Activated naive CD4-positive, alpha-beta T cell treated with anti-CD3 and anti-CD28 coated beads for 36 hours (primary cell): ENCODE measurements at regions not wholly inside any gene's neighbourhood (a gene's known extent, or its start where the extent isn't known, plus 50 kb on each side); places are given as distances from the start of the nearest gene placed in this dataset.

ENCODE experiments used
- CTCF ChIA-PET: fragments of 350-600 bp; sonication (Branson Sonifier 250); formaldehyde crosslinking; loops from one replicate; lab custom pipeline; 2021; ENCODE audit warnings: antibody characterized with exemption; lab: Charles Lee
- DNase-seq: peaks from one replicate; pipeline ENCODE4 v3.0.0-alpha.2; 2020
- H3K27ac Mint-ChIP-seq: one replicate; pipeline ENCODE4 v1.8.0; 2021; ENCODE audit warnings: mild to moderate bottlenecking, mixed read lengths
- H3K27me3 Mint-ChIP-seq: one replicate; pipeline ENCODE4 v1.8.0; 2021; ENCODE audit warnings: low read depth, mixed read lengths
- H3K36me3 Mint-ChIP-seq: one replicate; pipeline ENCODE4 v1.8.0; 2021; ENCODE audit warnings: low read depth, mixed read lengths
- H3K4me1 Mint-ChIP-seq: one replicate; pipeline ENCODE4 v1.8.0; 2021; ENCODE audit warnings: low read depth, mixed read lengths
- H3K4me3 Mint-ChIP-seq: one replicate; pipeline ENCODE4 v1.8.0; 2021; ENCODE audit warnings: mild to moderate bottlenecking, moderate library complexity, mixed read lengths
- H3K9me3 Mint-ChIP-seq: one replicate; pipeline ENCODE4 v1.8.0; 2021; ENCODE audit warnings: mixed read lengths
- intact Hi-C: fragments of 100-400 bp; cut with micrococcal nuclease; formaldehyde crosslinking; loops from one replicate; pipeline ENCODE4 v1.15.1; 2023

DNA sequence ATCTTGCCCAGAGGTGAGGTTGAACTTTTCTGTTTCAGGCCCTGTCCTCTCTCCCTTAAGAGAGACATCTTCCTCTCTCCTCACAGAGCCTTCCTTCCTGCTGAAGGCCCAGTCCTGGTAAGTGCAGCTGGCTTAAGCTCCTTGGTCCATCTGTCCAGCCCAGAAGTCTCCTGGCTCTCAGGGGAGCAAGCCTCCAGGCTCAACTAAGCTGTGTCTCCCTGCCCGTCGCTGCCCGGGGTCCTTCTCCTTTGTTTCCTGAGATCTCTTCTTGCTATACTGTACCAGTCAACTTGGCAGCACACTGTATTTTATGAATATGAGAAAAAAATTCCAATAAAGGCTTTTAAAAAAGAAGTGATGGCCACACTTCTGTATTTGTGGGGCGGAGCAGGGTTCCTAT, 77.4 kb downstream of the KCNF1 start:
- intact Hi-C loops: no loop called here
- no peaks in the 10 kb centered on the region for H3K27me3 Mint-ChIP-seq
- no peaks in the 10 kb centered on the region for H3K36me3 Mint-ChIP-seq
- no peaks in the 10 kb centered on the region for H3K9me3 Mint-ChIP-seq
- H3K4me1 Mint-ChIP-seq: no peaks in the 10 kb centered on the region
- no peak for DNase-seq
- no peak overlapping the region for H3K27ac Mint-ChIP-seq
- H3K4me3 Mint-ChIP-seq: no peak overlapping the region
- CTCF ChIA-PET: no interaction called here

DNA sequence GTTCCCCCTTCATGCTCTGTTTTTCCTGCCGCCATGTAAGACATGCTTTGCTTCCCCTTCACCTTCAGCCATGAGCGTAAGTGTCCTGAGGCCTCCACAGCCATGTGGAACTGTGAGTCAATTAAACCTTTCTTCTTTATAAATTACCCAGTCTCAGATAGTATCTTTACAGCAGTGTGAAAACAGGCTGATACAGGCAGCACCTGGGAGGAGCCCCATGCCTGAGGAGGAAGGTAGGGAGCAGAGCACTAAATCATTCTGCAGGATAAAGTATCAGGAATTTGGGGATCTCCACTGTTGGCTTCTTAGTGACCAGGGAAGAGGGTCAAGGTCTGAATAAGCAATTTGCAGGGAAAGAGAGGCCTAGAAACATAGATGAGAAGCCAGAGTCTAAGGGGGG, 78.0 kb downstream of the KCNF1 start:
- intact Hi-C loops: no loop called here
- no peaks in the 10 kb centered on the region for H3K36me3 Mint-ChIP-seq
- CTCF ChIA-PET: no interaction called here
- H3K27ac Mint-ChIP-seq: no peak overlapping the region
- no peaks in the 10 kb centered on the region for H3K4me1 Mint-ChIP-seq
- H3K4me3 Mint-ChIP-seq: no peak overlapping the region
- no peaks in the 10 kb centered on the region for H3K9me3 Mint-ChIP-seq
- no peaks in the 10 kb centered on the region for H3K27me3 Mint-ChIP-seq
- no peak for DNase-seq

DNA sequence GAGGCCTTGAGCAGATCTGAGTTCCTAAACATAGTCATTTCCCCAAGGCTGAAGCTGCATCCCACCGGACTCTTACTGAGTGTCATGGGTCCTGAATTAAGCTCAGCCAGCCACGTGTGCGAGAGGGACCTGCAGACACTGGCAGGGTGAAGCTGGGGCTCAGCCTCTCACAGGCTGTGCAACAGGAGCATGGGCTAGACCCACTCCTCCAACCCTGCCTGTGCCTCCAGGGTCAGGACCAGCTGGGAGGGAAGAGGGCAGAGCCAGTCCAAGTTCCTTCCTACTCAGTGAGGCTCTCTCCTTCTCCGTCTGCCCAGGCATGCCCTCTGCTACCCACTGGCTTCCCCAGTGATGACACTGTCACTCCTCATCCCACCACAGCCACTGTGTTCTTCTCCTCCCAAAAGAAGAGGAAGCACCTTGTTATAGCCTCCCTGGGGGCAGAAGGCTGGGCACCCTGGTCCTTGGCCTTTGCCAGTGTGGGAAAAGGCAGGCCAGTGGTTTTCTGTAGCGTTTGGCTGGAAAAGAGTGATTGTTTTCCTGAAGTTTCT, 78.9 kb downstream of the KCNF1 start:
- Mint-ChIP-seq H3K36me3 (no peaks in the 10 kb centered on the region), H3K27ac (no peak overlapping the region), H3K4me3 (no peak overlapping the region), H3K9me3 (no peaks in the 10 kb centered on the region), H3K27me3 (no peaks in the 10 kb centered on the region), H3K4me1 (no peaks in the 10 kb centered on the region)
- CTCF ChIA-PET: no interaction called here
- DNase-seq: no peak
- intact Hi-C loops: no loop called here

DNA sequence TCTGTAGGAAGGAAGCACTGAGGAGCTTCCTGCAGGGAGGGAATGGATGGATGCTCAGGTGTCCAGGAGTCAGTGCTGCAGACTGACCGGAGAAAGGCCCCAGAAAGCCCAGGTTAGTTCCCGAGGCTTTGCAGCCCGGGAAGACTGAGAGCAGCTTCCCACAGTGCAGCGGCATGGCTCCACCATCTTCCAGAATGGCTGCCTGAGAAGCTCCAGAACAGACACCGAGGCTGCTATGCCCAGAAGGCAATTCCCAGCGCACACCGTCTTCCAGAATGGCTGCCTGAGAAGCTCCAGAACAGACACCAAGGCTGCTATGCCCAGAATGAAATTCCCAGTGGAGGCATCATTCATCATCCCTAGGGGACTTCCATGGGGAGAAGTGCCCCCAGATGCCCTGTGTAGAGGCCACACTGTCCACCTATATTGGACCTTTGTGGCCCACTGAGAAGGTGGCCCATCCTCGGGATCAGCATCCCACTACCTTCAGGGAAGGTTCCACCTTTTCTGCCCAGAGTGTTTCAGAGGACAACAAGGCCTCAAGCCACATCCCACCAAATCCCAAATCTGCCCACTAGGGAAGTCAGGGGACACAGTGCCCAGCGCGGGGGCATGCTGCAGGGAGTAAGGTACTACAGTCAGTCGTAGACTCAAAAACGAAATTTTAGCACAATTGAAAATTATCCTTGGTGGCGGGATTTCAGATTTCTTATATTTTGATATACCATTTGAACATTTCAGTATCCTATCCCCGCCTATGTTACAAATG, 80.5 kb downstream of the KCNF1 start:
- no peaks in the 10 kb centered on the region for H3K27me3 Mint-ChIP-seq
- intact Hi-C loops: no loop called here
- H3K9me3 Mint-ChIP-seq: no peaks in the 10 kb centered on the region
- CTCF ChIA-PET: interaction anchor here (0.6 kb wide), 1 partner anchor 208 kb away, joined by 3 read pairs; no protein-coding TSS in a partner anchor
- no peak for DNase-seq
- no peak overlapping the region for H3K4me3 Mint-ChIP-seq
- no peaks in the 10 kb centered on the region for H3K4me1 Mint-ChIP-seq
- no peaks in the 10 kb centered on the region for H3K36me3 Mint-ChIP-seq
- H3K27ac Mint-ChIP-seq: no peak overlapping the region

DNA sequence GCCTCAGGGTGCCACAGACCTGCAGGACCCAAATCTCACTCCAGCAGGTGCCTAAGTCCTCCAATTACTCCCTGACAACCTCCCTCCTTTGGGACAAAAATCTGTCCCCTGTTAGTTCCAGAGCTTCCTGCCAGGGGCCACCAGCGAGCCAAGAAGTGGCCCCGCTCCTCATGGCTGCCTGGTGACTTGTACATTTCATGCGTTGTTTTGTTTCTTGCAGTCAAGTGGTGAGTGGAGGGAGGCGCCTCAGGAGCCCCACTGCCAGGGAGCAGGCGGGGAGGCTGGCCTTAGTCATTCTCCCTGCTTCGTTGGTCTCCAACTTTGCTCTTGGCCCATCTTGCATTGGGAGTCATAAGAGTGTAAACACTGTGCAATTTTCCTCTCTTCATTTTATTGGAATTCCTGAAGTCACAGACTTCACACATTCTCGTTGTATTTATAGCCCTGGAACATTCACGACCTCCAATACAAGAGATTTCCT, 81.3 kb downstream of the KCNF1 start:
- Mint-ChIP-seq H3K9me3 (no peaks in the 10 kb centered on the region), H3K27ac (no peak overlapping the region), H3K27me3 (no peaks in the 10 kb centered on the region), H3K36me3 (no peaks in the 10 kb centered on the region), H3K4me3 (no peak overlapping the region), H3K4me1 (no peaks in the 10 kb centered on the region)
- intact Hi-C loops: no loop called here
- CTCF ChIA-PET: no interaction called here
- DNase-seq: no peak

DNA sequence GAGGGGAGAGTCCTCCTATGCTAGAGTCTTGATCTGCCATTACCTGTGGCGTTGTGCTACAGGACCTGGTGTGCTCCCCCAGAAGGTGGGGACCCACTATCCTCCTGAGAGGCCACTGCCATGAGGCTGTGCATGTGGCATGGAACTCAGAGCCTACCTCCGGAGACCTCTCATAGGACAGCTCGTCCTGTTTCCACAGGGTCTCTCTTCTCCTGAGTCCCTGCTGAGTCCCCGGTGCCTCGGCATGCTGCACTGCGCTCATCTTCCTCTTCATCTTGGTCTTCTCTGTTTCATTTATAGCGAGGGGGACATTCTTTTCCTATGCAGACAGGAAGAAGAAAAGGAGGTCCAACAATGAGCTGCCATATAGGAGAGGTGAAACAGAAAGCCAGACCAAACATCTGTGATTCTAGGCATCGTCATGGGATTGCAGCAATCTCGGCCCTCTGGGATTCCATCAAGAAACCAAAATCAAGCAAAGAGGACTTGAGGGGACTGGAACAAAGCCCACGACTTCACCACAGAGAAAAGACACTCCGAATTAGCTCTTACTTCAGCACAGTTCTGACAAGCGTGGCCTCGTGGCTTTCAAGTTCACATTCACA, 83.7 kb downstream of the KCNF1 start:
- Mint-ChIP-seq H3K36me3 (no peaks in the 10 kb centered on the region), H3K9me3 (no peaks in the 10 kb centered on the region), H3K27me3 (no peaks in the 10 kb centered on the region), H3K27ac (no peak overlapping the region), H3K4me3 (no peak overlapping the region), H3K4me1 (no peaks in the 10 kb centered on the region)
- DNase-seq: no peak
- CTCF ChIA-PET: no interaction called here
- intact Hi-C loops: no loop called here

DNA sequence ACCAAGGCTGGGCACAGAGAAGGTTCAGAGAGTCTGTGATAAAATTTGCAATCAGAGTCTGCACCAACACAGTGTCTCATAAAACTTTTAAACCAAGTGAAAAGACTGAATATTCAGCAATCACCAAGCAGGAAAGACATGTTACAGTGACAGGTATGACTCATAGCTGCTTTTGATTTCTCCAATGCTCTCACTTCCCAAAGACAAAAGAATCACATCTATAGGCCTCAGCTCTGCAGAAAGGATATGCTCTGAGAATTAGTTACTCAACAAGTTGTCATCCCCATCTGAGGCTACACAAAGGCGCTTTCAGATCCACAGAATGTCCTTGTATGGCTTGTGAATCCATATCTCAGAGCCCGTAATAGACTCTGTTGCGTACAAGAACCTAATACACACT, 92.5 kb downstream of the KCNF1 start:
- Mint-ChIP-seq H3K9me3 (no peaks in the 10 kb centered on the region), H3K4me3 (no peak overlapping the region), H3K27ac (no peak overlapping the region), H3K27me3 (peaks cover 7% of the 10 kb centered on the region), H3K4me1 (no peaks in the 10 kb centered on the region), H3K36me3 (no peaks in the 10 kb centered on the region)
- intact Hi-C loops: no loop called here
- no peak for DNase-seq
- CTCF ChIA-PET: interaction anchor here (0.7 to 1.2 kb wide), 2 partner anchors 168 to 572 kb away, joined by 3 to 5 read pairs; no protein-coding TSS in a partner anchor

DNA sequence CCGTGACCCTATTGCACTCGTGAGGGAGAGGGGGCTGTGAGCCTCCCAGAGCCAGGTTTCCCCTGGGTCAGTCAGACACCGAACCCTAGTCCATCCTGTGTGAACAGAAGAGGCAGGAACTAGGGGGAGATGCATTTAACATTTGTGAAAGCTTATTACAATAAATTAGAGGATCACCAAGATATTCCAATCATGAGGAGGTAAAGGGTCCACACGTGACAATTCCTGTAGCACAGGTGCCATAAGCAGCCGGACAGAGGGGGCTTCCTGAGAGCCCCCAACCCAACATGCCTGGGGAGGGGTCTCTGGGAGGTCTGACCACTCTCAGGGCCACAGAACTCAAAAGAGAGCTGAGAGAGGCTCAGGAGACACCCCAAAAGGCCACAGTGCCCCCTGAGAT, 93.3 kb downstream of the KCNF1 start:
- Mint-ChIP-seq H3K4me1 (no peaks in the 10 kb centered on the region), H3K36me3 (no peaks in the 10 kb centered on the region), H3K9me3 (peaks cover under 1% of the 10 kb centered on the region), H3K4me3 (no peak overlapping the region), H3K27me3 (peaks cover 7% of the 10 kb centered on the region), H3K27ac (no peak overlapping the region)
- intact Hi-C loops: no loop called here
- DNase-seq: no peak
- CTCF ChIA-PET: interaction anchor here (1.2 kb wide), 1 partner anchor 169 kb away, joined by 5 read pairs; no protein-coding TSS in a partner anchor

DNA sequence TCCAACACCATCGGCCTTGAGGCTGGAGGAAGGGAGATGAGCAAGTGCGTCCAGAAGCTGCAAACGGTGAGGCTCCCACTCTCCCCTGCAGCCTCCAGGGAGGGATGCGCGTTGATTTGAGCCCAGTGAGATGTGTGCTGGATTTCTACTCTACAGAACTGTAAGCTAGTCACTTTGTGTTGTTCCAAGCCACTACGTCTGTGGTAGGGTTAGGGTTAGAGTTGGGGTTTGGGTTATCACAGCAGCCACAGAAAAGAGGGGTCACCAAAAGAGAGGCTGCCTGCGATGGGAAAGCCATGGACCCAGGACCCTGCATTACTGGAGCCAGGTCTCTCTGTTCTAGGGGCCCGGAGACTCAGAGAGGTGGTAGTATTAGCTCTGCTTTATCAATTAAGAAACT, 94.5 kb downstream of the KCNF1 start:
- peaks cover 9% of the 10 kb centered on the region for H3K27me3 Mint-ChIP-seq
- no peak overlapping the region for H3K4me3 Mint-ChIP-seq
- no peaks in the 10 kb centered on the region for H3K4me1 Mint-ChIP-seq
- intact Hi-C loops: no loop called here
- no peak for DNase-seq
- H3K27ac Mint-ChIP-seq: no peak overlapping the region
- H3K36me3 Mint-ChIP-seq: no peaks in the 10 kb centered on the region
- peaks cover 6% of the 10 kb centered on the region for H3K9me3 Mint-ChIP-seq
- CTCF ChIA-PET: no interaction called here

DNA sequence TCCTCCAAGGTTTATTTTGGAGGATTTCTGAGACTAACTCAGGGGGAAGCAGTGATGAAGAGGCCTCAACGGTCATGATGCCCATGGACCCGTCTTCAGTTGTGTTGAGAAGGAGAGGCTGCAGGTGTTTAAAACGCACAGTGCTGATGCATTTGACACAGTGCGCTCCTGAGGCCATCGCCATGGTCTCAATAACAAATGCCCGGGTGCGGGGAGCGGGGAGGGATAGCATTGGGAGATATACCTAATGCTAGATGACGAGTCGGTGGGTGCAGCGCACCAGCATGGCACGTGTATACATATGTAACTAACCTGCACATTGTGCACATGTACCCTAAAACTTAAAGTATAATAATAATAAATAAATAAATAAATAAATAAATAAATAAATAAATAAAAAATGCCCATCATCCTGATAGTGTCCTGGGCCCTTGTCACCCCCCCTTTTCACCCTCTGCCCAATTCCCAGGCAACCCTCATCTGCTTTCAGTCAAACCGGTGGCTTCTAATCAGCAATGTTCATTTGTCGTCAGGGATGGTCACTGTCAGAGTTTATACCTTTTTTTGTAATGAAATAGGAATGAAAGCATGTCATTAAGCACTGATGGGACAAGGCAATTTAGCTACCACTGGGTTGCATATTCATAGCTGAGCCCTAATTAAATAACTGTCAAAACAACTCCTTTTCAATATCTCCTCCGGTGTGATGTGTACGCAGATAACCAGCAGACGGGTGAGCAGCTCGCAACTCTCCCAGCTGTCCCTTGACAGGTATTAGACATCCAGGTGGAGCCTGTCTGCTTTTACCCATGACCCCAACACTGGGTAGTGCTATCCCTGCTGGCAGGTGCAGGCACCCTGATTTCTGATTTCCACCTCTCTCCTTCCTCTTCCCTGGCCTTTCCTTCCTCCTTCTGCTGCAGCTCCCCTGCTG, 95.9 kb downstream of the KCNF1 start:
- no peak for DNase-seq
- Mint-ChIP-seq H3K27ac (no peak overlapping the region), H3K9me3 (peaks cover 8% of the 10 kb centered on the region), H3K4me3 (no peak overlapping the region), H3K4me1 (no peaks in the 10 kb centered on the region), H3K36me3 (no peaks in the 10 kb centered on the region), H3K27me3 (peaks cover 7% of the 10 kb centered on the region)
- CTCF ChIA-PET: no interaction called here
- intact Hi-C loops: no loop called here

DNA sequence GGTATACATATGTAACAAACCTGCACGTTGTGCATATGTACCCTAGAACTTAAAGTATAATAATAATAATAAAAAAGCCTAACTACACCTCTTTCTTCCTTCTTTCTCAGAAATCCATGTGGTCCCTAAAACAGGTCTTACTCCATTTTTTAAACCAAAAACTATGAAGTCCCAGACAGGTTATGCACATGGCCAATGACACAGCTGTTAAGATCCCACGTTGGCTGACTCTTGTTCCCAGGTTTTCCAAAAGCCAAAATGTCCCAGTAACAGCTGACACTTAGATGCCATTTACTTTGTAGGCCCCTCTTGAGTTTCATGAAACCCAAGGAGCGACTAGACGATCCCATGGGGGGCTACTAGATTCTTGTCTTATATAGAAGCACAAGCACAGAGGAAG, 97.0 kb downstream of the KCNF1 start:
- no peaks in the 10 kb centered on the region for H3K36me3 Mint-ChIP-seq
- no peak overlapping the region for H3K4me3 Mint-ChIP-seq
- intact Hi-C loops: no loop called here
- DNase-seq: no peak
- peaks cover 7% of the 10 kb centered on the region for H3K27me3 Mint-ChIP-seq
- H3K9me3 Mint-ChIP-seq: peaks cover 8% of the 10 kb centered on the region
- CTCF ChIA-PET: no interaction called here
- H3K4me1 Mint-ChIP-seq: no peaks in the 10 kb centered on the region
- H3K27ac Mint-ChIP-seq: no peak overlapping the region

DNA sequence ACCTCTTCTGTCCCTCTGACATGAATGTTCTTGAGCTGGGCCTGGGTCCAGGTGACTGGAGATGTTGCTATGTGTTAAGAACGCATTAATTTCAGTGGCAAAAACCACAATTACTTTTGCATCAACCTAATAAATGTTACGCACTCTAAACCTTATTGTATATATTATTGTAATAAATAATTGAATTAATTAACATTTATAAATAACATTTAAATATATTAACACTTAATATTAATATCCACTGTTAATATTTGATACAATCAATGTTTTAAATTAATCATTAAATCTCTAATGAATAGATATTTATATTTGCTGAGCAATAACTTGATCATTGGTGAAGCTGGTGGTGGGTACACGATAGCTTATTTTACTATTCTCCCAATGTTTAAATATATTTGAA, 97.4 kb downstream of the KCNF1 start:
- CTCF ChIA-PET: no interaction called here
- no peaks in the 10 kb centered on the region for H3K4me1 Mint-ChIP-seq
- H3K9me3 Mint-ChIP-seq: peaks cover 8% of the 10 kb centered on the region
- H3K27me3 Mint-ChIP-seq: peaks cover 4% of the 10 kb centered on the region
- H3K4me3 Mint-ChIP-seq: no peak overlapping the region
- intact Hi-C loops: no loop called here
- DNase-seq: no peak
- no peaks in the 10 kb centered on the region for H3K36me3 Mint-ChIP-seq
- H3K27ac Mint-ChIP-seq: no peak overlapping the region
